ENCODE measurements at regions not wholly inside any gene's neighbourhood (a gene's known extent, or its start where the extent isn't known, plus 50 kb on each side); places are given as distances from the start of the nearest gene placed in this dataset.

GRCh38 chr9:107969141-107969540 is 479.6 kb upstream of the KLF4 start:
- no peaks in the 10 kb centered on the region for H3K4me1 Mint-ChIP-seq
- intact Hi-C loops (cut with micrococcal nuclease): no loop called here
- no peak for DNase-seq
- H3K27me3 Mint-ChIP-seq: no peaks in the 10 kb centered on the region
- peaks cover 3% of the 10 kb centered on the region for H3K9me3 Mint-ChIP-seq
- no peak overlapping the region for H3K27ac Mint-ChIP-seq
- no peaks in the 10 kb centered on the region for H3K36me3 Mint-ChIP-seq (ENCODE audit: low read depth)
- no peak overlapping the region for H3K4me3 Mint-ChIP-seq

DNA sequence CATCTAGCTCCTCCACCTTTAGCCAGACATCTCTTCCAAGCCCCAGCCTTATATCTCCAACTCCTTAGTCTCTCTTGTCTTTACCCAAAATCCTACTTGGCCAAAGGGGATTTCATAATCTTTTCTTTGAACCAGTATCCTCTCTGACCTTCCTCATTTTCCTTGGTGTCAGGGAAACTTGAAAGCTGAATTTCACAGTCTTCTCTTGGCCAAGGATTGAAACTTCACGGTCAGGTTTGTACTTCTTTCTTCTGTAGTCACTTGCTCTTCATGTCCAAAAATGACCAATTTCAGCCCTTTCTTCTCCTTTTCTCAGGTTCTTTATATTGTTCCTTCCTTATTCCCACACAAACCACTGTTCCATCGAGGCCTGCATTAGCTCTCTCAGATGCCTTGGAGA is 473.7 kb upstream of the KLF4 start:
- Mint-ChIP-seq H3K9me3 (no peaks in the 10 kb centered on the region), H3K36me3 (ENCODE audit: low read depth) (no peaks in the 10 kb centered on the region), H3K4me3 (no peak overlapping the region), H3K27me3 (no peaks in the 10 kb centered on the region), H3K4me1 (no peaks in the 10 kb centered on the region), H3K27ac (no peak overlapping the region)
- intact Hi-C loops (cut with micrococcal nuclease): no loop called here
- DNase-seq: no peak

- Mint-ChIP-seq H3K9me3 (no peaks in the 10 kb centered on the region), H3K4me3 (no peak overlapping the region), H3K27ac (no peak overlapping the region), H3K36me3 (ENCODE audit: low read depth) (no peaks in the 10 kb centered on the region), H3K4me1 (no peaks in the 10 kb centered on the region), H3K27me3 (no peaks in the 10 kb centered on the region)
- DNase-seq: no peak
- intact Hi-C loops (cut with micrococcal nuclease): no loop called here
These were observed 471.3 kb upstream of the KLF4 start for GRCh38 chr9:107960916-107961315.

- H3K4me3 Mint-ChIP-seq: no peak overlapping the region
These were observed 464.7 kb upstream of the KLF4 start for GRCh38 chr9:107954312-107954711.

GRCh38 chr9:107953556-107954125 is 464.1 kb upstream of the KLF4 start:
- no peaks in the 10 kb centered on the region for H3K4me1 Mint-ChIP-seq
- no peak overlapping the region for H3K4me3 Mint-ChIP-seq
- intact Hi-C loops (cut with micrococcal nuclease): no loop called here
- H3K9me3 Mint-ChIP-seq: no peaks in the 10 kb centered on the region
- no peaks in the 10 kb centered on the region for H3K36me3 Mint-ChIP-seq (ENCODE audit: low read depth)
- H3K27ac Mint-ChIP-seq: no peak overlapping the region
- DNase-seq: no peak
- H3K27me3 Mint-ChIP-seq: no peaks in the 10 kb centered on the region

More at GRCh38 chr9:107954312-107954711, 464.7 kb upstream of the KLF4 start:
- no peaks in the 10 kb centered on the region for H3K36me3 Mint-ChIP-seq (ENCODE audit: low read depth)
- H3K27ac Mint-ChIP-seq: no peak overlapping the region
- no peaks in the 10 kb centered on the region for H3K4me1 Mint-ChIP-seq
- no peaks in the 10 kb centered on the region for H3K9me3 Mint-ChIP-seq
- intact Hi-C loops (cut with micrococcal nuclease): no loop called here
- no peak for DNase-seq
- no peaks in the 10 kb centered on the region for H3K27me3 Mint-ChIP-seq

GRCh38 chr9:107952773-107953172 is 463.2 kb upstream of the KLF4 start:
- Mint-ChIP-seq H3K27me3 (no peaks in the 10 kb centered on the region), H3K9me3 (no peaks in the 10 kb centered on the region), H3K4me3 (no peak overlapping the region), H3K36me3 (ENCODE audit: low read depth) (no peaks in the 10 kb centered on the region), H3K27ac (no peak overlapping the region), H3K4me1 (no peaks in the 10 kb centered on the region)
- intact Hi-C loops (cut with micrococcal nuclease): no loop called here
- DNase-seq: no peak

DNA sequence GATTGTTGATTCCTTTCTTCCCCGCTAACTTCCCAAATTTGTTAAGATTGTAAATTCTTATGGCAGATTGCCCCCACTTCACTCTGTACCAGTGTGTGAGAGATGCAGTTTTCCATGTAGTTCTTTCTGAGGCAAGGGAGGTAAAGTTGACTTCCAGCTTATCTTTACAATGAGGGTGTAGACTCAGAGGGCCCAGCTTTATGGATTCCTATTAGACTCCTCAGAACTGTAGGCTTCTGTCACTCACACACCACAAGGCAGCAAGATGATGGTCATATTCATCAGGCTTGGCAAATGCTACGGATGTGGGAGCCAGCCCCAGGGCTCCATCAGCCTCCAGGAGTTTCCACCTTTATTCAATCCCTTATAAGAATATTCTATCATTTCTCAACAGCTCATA is 461.9 kb upstream of the KLF4 start:
- DNase-seq: no peak
- no peaks in the 10 kb centered on the region for H3K4me1 Mint-ChIP-seq
- H3K9me3 Mint-ChIP-seq: no peaks in the 10 kb centered on the region
- H3K27me3 Mint-ChIP-seq: no peaks in the 10 kb centered on the region
- no peaks in the 10 kb centered on the region for H3K36me3 Mint-ChIP-seq (ENCODE audit: low read depth)
- H3K4me3 Mint-ChIP-seq: no peak overlapping the region
- no peak overlapping the region for H3K27ac Mint-ChIP-seq
- intact Hi-C loops (cut with micrococcal nuclease): no loop called here

- H3K27ac Mint-ChIP-seq: no peak overlapping the region
- H3K36me3 Mint-ChIP-seq (ENCODE audit: low read depth): no peaks in the 10 kb centered on the region
- H3K9me3 Mint-ChIP-seq: no peaks in the 10 kb centered on the region
- intact Hi-C loops (cut with micrococcal nuclease): no loop called here
- DNase-seq: no peak
- H3K27me3 Mint-ChIP-seq: no peaks in the 10 kb centered on the region
- no peaks in the 10 kb centered on the region for H3K4me1 Mint-ChIP-seq
- no peak overlapping the region for H3K4me3 Mint-ChIP-seq
These were observed 459.5 kb upstream of the KLF4 start for GRCh38 chr9:107949061-107949460.

DNA sequence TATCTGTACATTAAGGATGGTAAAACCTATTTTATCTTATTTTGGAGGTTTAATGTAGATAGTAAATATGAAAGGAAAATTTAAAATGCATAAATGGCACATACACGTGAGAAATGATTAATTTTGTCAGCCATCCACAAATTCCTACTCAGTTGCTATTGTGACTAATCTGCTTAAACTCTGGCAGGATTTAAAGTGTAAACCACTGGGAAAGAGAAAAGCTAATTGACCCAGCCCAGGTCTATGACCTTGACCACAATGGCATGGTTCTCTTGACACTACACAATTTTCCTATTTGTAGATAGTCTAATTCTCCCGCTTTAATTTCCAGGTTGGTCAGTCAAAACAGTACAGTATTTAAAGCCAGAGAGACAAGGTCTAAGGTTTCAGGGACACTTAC is 459.0 kb upstream of the KLF4 start:
- Mint-ChIP-seq H3K4me1 (no peaks in the 10 kb centered on the region), H3K36me3 (ENCODE audit: low read depth) (no peaks in the 10 kb centered on the region), H3K4me3 (no peak overlapping the region), H3K9me3 (no peaks in the 10 kb centered on the region), H3K27ac (no peak overlapping the region), H3K27me3 (no peaks in the 10 kb centered on the region)
- no peak for DNase-seq
- intact Hi-C loops (cut with micrococcal nuclease): no loop called here

DNA sequence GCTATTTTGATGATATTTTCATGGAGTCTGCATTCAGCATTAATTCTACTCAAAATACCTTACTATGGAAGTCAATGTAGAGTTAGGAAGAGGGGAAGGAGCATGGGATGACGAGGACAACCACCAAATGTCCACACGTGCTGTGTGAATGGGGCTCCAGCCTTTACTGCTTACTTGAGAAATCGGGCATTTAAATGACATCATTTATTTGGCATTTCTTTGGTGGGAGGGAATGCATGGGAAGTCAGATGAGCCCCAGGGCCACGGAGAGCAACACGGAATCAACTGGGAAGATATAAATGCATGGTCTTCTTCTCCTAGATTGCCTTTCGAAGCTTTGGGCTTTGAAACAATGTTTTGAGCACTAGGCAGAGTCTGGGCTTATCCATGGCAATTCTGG is 458.5 kb upstream of the KLF4 start:
- H3K27me3 Mint-ChIP-seq: no peaks in the 10 kb centered on the region
- intact Hi-C loops (cut with micrococcal nuclease): no loop called here
- H3K36me3 Mint-ChIP-seq (ENCODE audit: low read depth): no peaks in the 10 kb centered on the region
- H3K9me3 Mint-ChIP-seq: no peaks in the 10 kb centered on the region
- H3K4me3 Mint-ChIP-seq: no peak overlapping the region
- DNase-seq: no peak
- no peak overlapping the region for H3K27ac Mint-ChIP-seq
- H3K4me1 Mint-ChIP-seq: no peaks in the 10 kb centered on the region

DNA sequence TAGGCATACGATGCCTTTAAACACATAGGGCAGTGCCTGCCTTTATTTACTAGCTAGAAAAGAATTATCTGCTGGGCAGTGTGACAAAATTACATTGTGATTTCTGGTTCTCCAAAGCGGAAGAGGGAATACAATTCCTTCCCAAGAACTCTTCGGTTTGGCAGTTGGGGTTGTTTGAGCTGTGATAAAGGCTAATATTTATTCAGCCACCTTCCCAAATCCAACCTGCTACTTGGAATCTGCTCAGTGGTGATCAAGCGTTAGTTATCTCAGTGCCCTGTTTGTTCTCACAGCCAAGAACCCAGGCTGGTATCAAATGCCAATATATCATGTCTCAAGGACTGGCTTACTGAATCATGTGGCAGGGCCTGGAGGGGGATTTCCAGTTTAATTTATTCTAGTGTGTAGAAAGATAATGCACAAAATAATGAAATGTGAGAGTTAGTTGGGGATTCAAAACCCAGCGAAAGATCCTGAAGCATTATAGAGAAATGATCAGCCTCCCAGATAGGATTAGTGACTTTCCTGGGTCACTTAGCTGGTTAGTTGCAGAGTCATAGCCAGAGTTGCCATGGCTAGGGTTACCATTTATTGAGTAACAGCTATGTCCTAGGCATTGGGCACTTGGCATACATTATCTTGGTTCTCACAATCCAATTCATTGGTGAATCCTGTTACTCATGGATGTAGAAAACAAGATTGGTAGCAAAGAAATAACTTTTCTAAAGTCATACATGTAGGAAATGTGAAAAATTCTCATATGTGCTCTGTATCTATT is 457.0 kb upstream of the KLF4 start:
- DNase-seq: no peak
- Mint-ChIP-seq H3K36me3 (ENCODE audit: low read depth) (no peaks in the 10 kb centered on the region), H3K27ac (no peak overlapping the region), H3K27me3 (no peaks in the 10 kb centered on the region), H3K4me1 (no peaks in the 10 kb centered on the region), H3K4me3 (no peak overlapping the region), H3K9me3 (no peaks in the 10 kb centered on the region)
- intact Hi-C loops (cut with micrococcal nuclease): no loop called here

DNA sequence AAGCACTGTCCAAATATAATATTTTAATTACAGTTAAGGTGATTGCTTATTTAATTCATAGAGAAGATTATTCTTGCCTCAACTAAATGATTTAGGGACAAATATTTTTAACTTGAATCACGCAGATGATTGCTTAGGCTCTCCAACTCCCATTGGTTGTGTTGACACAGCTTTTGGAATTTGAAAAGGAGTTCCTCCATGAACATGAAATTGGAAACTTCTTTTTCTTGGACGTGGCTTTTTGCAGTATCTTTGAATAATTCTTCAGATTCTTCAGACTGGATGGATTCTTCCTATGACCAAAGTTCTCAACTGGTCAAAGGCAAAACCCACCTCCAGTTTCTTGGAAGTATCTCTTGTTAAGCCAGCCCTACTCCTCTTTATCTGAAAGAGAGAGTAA is 456.4 kb upstream of the KLF4 start:
- H3K36me3 Mint-ChIP-seq (ENCODE audit: low read depth): no peaks in the 10 kb centered on the region

GRCh38 chr9:107945493-107945892 is 455.9 kb upstream of the KLF4 start:
- H3K36me3 Mint-ChIP-seq (ENCODE audit: low read depth): no peaks in the 10 kb centered on the region
- intact Hi-C loops (cut with micrococcal nuclease): no loop called here
- DNase-seq: no peak
- no peaks in the 10 kb centered on the region for H3K27me3 Mint-ChIP-seq
- H3K9me3 Mint-ChIP-seq: no peaks in the 10 kb centered on the region
- no peaks in the 10 kb centered on the region for H3K4me1 Mint-ChIP-seq
- no peak overlapping the region for H3K27ac Mint-ChIP-seq
- H3K4me3 Mint-ChIP-seq: no peak overlapping the region

More for the DNA sequence above, 456.4 kb upstream of the KLF4 start:
- Mint-ChIP-seq H3K4me3 (no peak overlapping the region), H3K9me3 (no peaks in the 10 kb centered on the region), H3K27me3 (no peaks in the 10 kb centered on the region), H3K4me1 (no peaks in the 10 kb centered on the region), H3K27ac (no peak overlapping the region)
- no peak for DNase-seq
- intact Hi-C loops (cut with micrococcal nuclease): no loop called here

GRCh38 chr9:107944387-107944786 is 454.8 kb upstream of the KLF4 start:
- no peaks in the 10 kb centered on the region for H3K36me3 Mint-ChIP-seq (ENCODE audit: low read depth)
- no peak overlapping the region for H3K27ac Mint-ChIP-seq
- no peaks in the 10 kb centered on the region for H3K4me1 Mint-ChIP-seq
- intact Hi-C loops (cut with micrococcal nuclease): no loop called here
- DNase-seq: no peak
- no peaks in the 10 kb centered on the region for H3K27me3 Mint-ChIP-seq
- no peaks in the 10 kb centered on the region for H3K9me3 Mint-ChIP-seq
- H3K4me3 Mint-ChIP-seq: no peak overlapping the region

GRCh38 chr9:107943901-107944300 is 454.3 kb upstream of the KLF4 start:
- Mint-ChIP-seq H3K9me3 (no peaks in the 10 kb centered on the region), H3K27ac (no peak overlapping the region), H3K4me3 (no peak overlapping the region), H3K27me3 (no peaks in the 10 kb centered on the region), H3K36me3 (ENCODE audit: low read depth) (no peaks in the 10 kb centered on the region), H3K4me1 (no peaks in the 10 kb centered on the region)
- intact Hi-C loops (cut with micrococcal nuclease): no loop called here
- DNase-seq: no peak

Data from activated CD4-positive, alpha-beta T cell treated with anti-CD3 and anti-CD28 coated beads, Interleukin-2, amount 10 ng/mL, durations not matched to agents 24 days and 14 days (primary cell).